ENCODE measurements at regions not wholly inside any gene's neighbourhood (a gene's known extent, or its start where the extent isn't known, plus 50 kb on each side); places are given as distances from the start of the nearest gene placed in this dataset.
"Not testable (repeated sequence)": the region's sequence is repeated elsewhere in the genome, so short reads cannot be mapped to it uniquely, and the experiment has no call there.

DNA sequence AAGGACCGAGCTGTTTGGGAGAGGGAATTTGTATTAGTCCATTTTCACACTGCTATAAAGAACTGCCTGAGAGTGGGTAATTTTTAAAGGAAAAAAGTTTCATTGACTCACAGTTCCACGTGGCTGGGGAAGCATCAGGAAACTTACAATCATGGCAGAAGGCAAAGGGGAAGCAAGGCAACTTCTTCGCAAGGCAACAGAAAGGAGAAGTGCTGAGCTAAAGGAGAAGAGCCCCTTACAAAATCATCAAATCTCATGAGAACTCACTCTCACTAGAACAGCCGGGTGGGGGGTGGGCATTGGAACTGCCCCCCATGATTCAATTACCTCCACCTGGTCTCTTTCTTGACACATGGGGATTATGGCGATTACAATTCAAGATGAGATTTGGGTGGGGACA, 121.8 kb upstream of the SLC13A1 start:
- not testable (repeated sequence) for DNase-seq

- no peak for DNase-seq
Measured at GRCh38 chr7:123319911-123320310, 120.1 kb upstream of the SLC13A1 start.

- no peak for DNase-seq
Measured at GRCh38 chr7:123314886-123315285, 115.1 kb upstream of the SLC13A1 start.

GRCh38 chr7:123308254-123308951, 108.6 kb upstream of the SLC13A1 start:
- no peak for DNase-seq

GRCh38 chr7:123305840-123306375, 106.1 kb upstream of the SLC13A1 start:
- DNase-seq, result no peak

- no peak for DNase-seq
Measured at GRCh38 chr7:123303926-123304325, 104.2 kb upstream of the SLC13A1 start.

- no peak for DNase-seq
Measured at GRCh38 chr7:123296965-123297364, 97.2 kb upstream of the SLC13A1 start.

- no peak for DNase-seq
Measured at GRCh38 chr7:123293710-123294109, 93.9 kb upstream of the SLC13A1 start.

GRCh38 chr7:123292227-123292626, 92.5 kb upstream of the SLC13A1 start:
- no peak for DNase-seq

DNA sequence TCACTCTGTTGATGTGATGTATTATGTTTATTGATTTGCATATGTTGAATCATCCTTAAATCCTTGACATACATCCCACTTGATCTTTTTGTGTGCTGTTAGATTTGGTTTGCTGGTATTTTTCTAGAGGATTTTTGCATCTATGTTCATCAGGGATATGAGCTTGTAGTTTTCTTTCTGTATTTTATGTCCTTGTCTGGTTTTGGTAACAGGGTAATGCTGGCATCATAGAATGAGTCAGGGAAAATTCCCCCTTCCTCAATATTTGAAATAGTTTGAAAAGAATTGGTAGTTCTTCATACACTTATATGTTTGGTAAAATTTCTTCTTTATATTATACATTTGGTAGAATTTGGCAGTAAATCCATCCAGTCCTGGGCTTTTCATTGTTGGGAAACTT, 89.4 kb upstream of the SLC13A1 start:
- no peak for DNase-seq

- no peak for DNase-seq
Measured at GRCh38 chr7:123285076-123285700, 85.4 kb upstream of the SLC13A1 start.

DNA sequence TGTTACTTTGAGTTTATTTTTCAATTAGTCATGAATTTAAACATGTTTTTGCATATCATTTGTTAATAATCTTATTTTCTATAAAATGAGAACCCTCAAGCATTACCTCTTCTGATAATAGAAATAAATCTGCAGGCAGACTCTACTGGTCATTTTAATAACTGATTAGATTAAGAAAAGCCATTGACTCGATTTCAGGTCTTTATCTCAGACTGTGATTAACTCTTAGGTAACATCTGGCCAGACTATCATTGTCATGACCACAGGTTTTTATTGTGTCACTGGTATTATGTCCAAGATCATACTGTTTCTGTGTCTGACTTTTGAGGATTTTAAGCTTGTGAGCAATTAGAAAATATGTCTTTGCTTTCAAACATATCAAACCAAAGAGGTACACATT, 83.6 kb upstream of the SLC13A1 start:
- no peak for DNase-seq

DNA sequence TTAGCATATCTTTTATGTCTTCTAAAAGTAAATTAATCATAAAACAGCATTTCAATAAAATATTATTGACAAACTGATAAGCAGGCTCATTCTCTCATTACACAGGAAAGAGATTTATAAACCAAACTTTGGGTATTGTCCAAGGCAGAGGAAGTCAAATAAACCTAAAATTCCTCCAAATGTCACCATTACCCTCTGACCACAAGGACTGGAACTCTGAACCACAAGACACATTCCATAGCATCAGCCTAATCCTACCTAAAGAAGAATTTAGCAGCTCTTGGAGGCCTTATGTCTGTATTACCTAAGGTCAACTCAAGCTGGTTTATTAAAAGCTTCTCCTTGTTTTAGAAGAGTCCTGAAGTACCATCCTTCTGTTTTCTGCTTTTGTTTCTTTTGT, 82.4 kb upstream of the SLC13A1 start:
- DNase-seq, result no peak

DNA sequence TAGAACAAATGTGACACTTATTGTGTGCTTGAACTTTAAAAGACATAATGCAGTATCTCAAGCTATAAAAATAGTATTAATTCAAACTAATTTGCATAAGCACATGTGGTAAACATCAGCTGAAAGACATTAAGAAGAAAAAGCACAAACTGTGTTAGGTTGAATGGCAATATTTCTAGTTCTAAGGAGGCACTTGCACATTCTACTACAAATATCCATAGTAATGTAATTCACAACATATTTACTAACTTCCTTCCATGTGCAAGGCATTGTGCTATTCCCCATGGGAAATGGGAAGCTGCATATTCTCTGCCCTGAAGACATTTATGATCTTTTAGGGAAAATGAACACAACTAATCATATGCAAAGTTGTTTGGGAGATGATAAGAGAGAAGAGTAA, 80.2 kb upstream of the SLC13A1 start:
- no peak for DNase-seq

GRCh38 chr7:123275036-123275753, 75.4 kb upstream of the SLC13A1 start:
- no peak for DNase-seq

GRCh38 chr7:123273185-123273584, 73.4 kb upstream of the SLC13A1 start:
- DNase-seq, result no peak

- DNase-seq, result no peak
Measured at GRCh38 chr7:123271856-123272255, 72.1 kb upstream of the SLC13A1 start.

GRCh38 chr7:123271231-123271630, 71.5 kb upstream of the SLC13A1 start:
- no peak for DNase-seq

DNA sequence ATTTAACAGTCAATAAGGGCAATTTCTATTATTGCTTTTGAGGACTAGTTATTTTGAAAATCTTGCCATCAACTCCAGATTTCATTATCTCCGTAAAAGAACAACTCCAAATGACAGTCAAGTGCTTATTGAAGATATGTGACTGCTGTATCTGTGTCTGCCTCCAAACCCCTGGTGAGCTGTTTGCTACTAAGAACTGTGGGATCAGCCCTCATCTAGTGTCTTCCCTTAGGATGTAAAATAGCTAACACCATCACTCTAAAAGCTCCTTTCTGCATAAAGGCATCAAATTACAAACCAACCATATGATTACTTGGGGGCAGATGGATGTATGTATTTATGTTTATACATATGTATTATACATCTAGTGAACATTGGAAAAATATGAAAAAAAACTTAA, 70.8 kb upstream of the SLC13A1 start:
- no peak for DNase-seq

- DNase-seq, result no peak
Measured at GRCh38 chr7:123265853-123266252, 66.1 kb upstream of the SLC13A1 start.

GRCh38 chr7:123264820-123265219, 65.1 kb upstream of the SLC13A1 start:
- not testable (repeated sequence) for DNase-seq

DNA sequence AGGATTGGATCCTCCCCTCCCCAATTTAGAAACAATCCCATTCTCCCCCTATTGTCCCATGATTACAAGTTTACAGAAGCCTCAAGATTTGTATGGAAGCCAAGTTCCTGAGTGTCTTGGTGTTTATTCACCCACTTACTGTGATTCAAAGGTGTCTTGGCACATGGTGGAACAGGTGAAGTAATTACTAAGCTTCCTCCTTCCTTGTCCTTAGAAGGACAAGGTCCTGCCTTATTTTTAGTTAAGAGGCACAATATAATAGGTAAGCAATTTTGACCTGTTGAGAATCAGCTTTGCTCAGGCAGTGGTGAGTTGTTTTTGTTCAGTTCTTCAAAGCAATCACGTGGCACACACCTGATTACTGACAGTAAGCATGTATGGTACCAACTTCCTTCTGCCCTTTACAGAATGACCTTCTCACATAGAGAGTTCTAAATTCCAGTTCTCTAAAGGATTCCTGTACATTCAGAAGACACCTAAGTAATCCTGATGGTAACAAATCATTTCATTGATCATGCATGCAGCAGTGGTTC, 60.7 kb upstream of the SLC13A1 start:
- DNase-seq, result no peak

DNA sequence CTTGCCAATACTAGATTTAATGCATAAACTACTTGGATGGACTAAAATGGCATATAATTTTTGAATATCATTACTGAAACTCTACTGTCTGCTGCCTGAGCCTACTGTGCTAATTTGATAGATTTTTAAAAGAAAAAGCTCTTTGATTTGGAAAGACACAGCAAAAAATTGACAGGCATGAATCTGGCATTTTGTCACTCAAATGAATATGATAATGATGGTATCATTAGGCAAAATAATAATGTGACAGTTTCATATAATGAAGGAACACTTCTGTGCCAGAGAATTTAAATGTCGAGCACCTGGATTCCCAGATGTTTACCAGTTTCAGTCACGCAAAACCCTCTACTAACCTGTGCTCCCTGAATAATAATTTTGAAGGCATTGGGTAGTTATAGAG, 60.0 kb upstream of the SLC13A1 start:
- no peak for DNase-seq
